ENCODE measurements at regions not wholly inside any gene's neighbourhood (a gene's known extent, or its start where the extent isn't known, plus 50 kb on each side); places are given as distances from the start of the nearest gene placed in this dataset.

GRCh38 chr2:176637486-176638166 is 368.4 kb downstream of the MTX2 start:
- peak overlapping the region; percentile 70 for H3K27ac ChIP-seq
- ChIA-PET CTCF (interaction anchor here (0.6 to 4.3 kb wide), 16 partner anchors 16 to 559 kb away, joined by 3 to 34 read pairs (median 4); no protein-coding TSS in a partner anchor), POLR2A (ENCODE audit: low non-redundant PET) (interaction anchor here (0.5 kb wide), 1 partner anchor 80 kb away, joined by 4 read pairs; no protein-coding TSS in a partner anchor)
- peak; percentile 49 for DNase-seq (ENCODE audit: low spot score)
- no peak for TF ChIP-seq CTCF (conservative IDR thresholded peaks at IDR 0.05; ENCODE audit: low read depth)

GRCh38 chr2:176638167-176639015 is 369.1 kb downstream of the MTX2 start:
- peak; percentile 82 for DNase-seq (ENCODE audit: low spot score)
- CTCF ChIA-PET, result interaction anchor here (0.5 to 4.3 kb wide), 19 partner anchors 10 to 558 kb away, joined by 3 to 34 read pairs (median 4); no protein-coding TSS in a partner anchor
- peak overlapping the region; percentile 70 for H3K27ac ChIP-seq
- POLR2A ChIA-PET (ENCODE audit: low non-redundant PET), result no interaction called here
- TF ChIP-seq CTCF (conservative IDR thresholded peaks at IDR 0.05; ENCODE audit: low read depth), result peak; percentile 84

- POLR2A ChIA-PET (ENCODE audit: low non-redundant PET), result no interaction called here
- TF ChIP-seq CTCF (conservative IDR thresholded peaks at IDR 0.05; ENCODE audit: low read depth), result no peak
- CTCF ChIA-PET, result interaction anchor here (1.0 to 4.3 kb wide), 4 partner anchors 85 to 503 kb away, joined by 3 to 34 read pairs (median 6); no protein-coding TSS in a partner anchor
Measured at GRCh38 chr2:176639016-176639343, 369.7 kb downstream of the MTX2 start.

GRCh38 chr2:176639671-176640070 is 370.4 kb downstream of the MTX2 start:
- no peak overlapping the region for H3K27ac ChIP-seq
- POLR2A ChIA-PET (ENCODE audit: low non-redundant PET), result no interaction called here

More at GRCh38 chr2:176639016-176639343, 369.7 kb downstream of the MTX2 start:
- DNase-seq (ENCODE audit: low spot score), result no peak
- no peak overlapping the region for H3K27ac ChIP-seq

GRCh38 chr2:176641436-176641835 is 372.2 kb downstream of the MTX2 start:
- H3K27ac ChIP-seq, result no peak overlapping the region
- ChIA-PET POLR2A (ENCODE audit: low non-redundant PET) (no interaction called here), CTCF (interaction anchor here (1.2 kb wide), 2 partner anchors 14 to 515 kb away, joined by 3 to 6 read pairs; no protein-coding TSS in a partner anchor)
- DNase-seq (ENCODE audit: low spot score), result no peak
- no peak for TF ChIP-seq CTCF (conservative IDR thresholded peaks at IDR 0.05; ENCODE audit: low read depth)

More at GRCh38 chr2:176639671-176640070, 370.4 kb downstream of the MTX2 start:
- CTCF ChIA-PET, result interaction anchor here (4.3 kb wide), 1 partner anchor 499 kb away, joined by 34 read pairs; no protein-coding TSS in a partner anchor
- no peak for TF ChIP-seq CTCF (conservative IDR thresholded peaks at IDR 0.05; ENCODE audit: low read depth)
- no peak for DNase-seq (ENCODE audit: low spot score)

- TF ChIP-seq CTCF (conservative IDR thresholded peaks at IDR 0.05; ENCODE audit: low read depth), result no peak
- peak; percentile 56 for DNase-seq (ENCODE audit: low spot score)
- ChIA-PET CTCF (interaction anchor here (0.6 to 1.4 kb wide), 4 partner anchors 13 to 515 kb away, joined by 3 to 6 read pairs (median 4); no protein-coding TSS in a partner anchor), POLR2A (ENCODE audit: low non-redundant PET) (interaction anchor here (0.6 kb wide), 1 partner anchor 7 kb away, joined by 3 read pairs; no protein-coding TSS in a partner anchor)
- no peak overlapping the region for H3K27ac ChIP-seq
Measured at GRCh38 chr2:176642074-176642473, 372.8 kb downstream of the MTX2 start.

All from RWPE1 (cell line).